H4 (cell line): ENCODE measurements at regions not wholly inside any gene's neighbourhood (a gene's known extent, or its start where the extent isn't known, plus 50 kb on each side); places are given as distances from the start of the nearest gene placed in this dataset.

Experiments
- DNase-seq: peaks from one replicate; pipeline ENCODE4 v3.0.0-alpha.2; 2015; ENCODE audit warnings: low spot score

- no peak for DNase-seq
Observed at GRCh38 chr14:89014569-89014850, 190.1 kb downstream of the TTC8 start.

- DNase-seq = no peak
Observed at GRCh38 chr14:89015016-89015415, 190.6 kb downstream of the TTC8 start.

- no peak for DNase-seq
Observed at GRCh38 chr14:89017417-89017816, 193.0 kb downstream of the TTC8 start.

- no peak for DNase-seq
Observed at GRCh38 chr14:89022274-89022673, 197.8 kb downstream of the TTC8 start.

GRCh38 chr14:89024691-89025090, 200.2 kb downstream of the TTC8 start:
- no peak for DNase-seq

- no peak for DNase-seq
Observed at GRCh38 chr14:89025561-89026236, 201.2 kb downstream of the TTC8 start.

GRCh38 chr14:89027097-89027740, 202.8 kb downstream of the TTC8 start:
- DNase-seq = peak; percentile 14

GRCh38 chr14:89028462-89029134, 204.1 kb downstream of the TTC8 start:
- DNase-seq = no peak

- DNase-seq = no peak
Observed at GRCh38 chr14:89029961-89030694, 205.7 kb downstream of the TTC8 start.

GRCh38 chr14:89030921-89031320, 206.5 kb downstream of the TTC8 start:
- no peak for DNase-seq

- DNase-seq = no peak
Observed at GRCh38 chr14:89032086-89032649, 207.7 kb downstream of the TTC8 start.

- DNase-seq = no peak
Observed at GRCh38 chr14:89033756-89034155, 209.3 kb downstream of the TTC8 start.

GRCh38 chr14:89036371-89036770, 211.9 kb downstream of the TTC8 start:
- DNase-seq = no peak

- no peak for DNase-seq
Observed at GRCh38 chr14:89037065-89037464, 212.6 kb downstream of the TTC8 start.

- no peak for DNase-seq
Observed at GRCh38 chr14:89040080-89040459, 215.6 kb downstream of the TTC8 start.

- peak; percentile 80 for DNase-seq
Observed at GRCh38 chr14:89040460-89041256, 216.2 kb downstream of the TTC8 start.

- DNase-seq = no peak
Observed at GRCh38 chr14:89041257-89041582, 216.8 kb downstream of the TTC8 start.

GRCh38 chr14:89042021-89042420, 217.6 kb downstream of the TTC8 start:
- no peak for DNase-seq

GRCh38 chr14:89053303-89053702, 228.9 kb downstream of the TTC8 start:
- no peak for DNase-seq

GRCh38 chr14:89056394-89056793, 231.9 kb downstream of the TTC8 start:
- no peak for DNase-seq

- DNase-seq = no peak
Observed at GRCh38 chr14:89058697-89059096, 234.2 kb downstream of the TTC8 start.

- DNase-seq = peak; percentile 26
Observed at GRCh38 chr14:89060191-89060590, 235.7 kb downstream of the TTC8 start.
